Mucosa of rectum (tissue), 2 donors: ENCODE measurements at regions not wholly inside any gene's neighbourhood (a gene's known extent, or its start where the extent isn't known, plus 50 kb on each side); places are given as distances from the start of the nearest gene placed in this dataset.

ENCODE experiments used
- H3K27ac ChIP-seq, 2 donors: one replicate each; pipeline ENCODE4 v1.7.0; 2013; ENCODE audit warnings: inconsistent platforms in 2 of 2, low read depth in 2 of 2, low read length in 2 of 2
- H3K27me3 ChIP-seq, 2 donors: one replicate each; pipeline ENCODE4 v1.7.0; 2013; ENCODE audit warnings: low read length in 2 of 2; ENCODE audit not compliant: control insufficient read depth in 2 of 2, insufficient read depth in 2 of 2
- H3K36me3 ChIP-seq, 2 donors: one replicate each; pipeline ENCODE4 v1.7.0; 2013; ENCODE audit warnings: low read length in 2 of 2; ENCODE audit not compliant: control insufficient read depth in 2 of 2, insufficient read depth in 2 of 2
- H3K4me1 ChIP-seq, 2 donors: one replicate each; pipeline ENCODE4 v1.7.0; 2013; ENCODE audit warnings: low read length in 2 of 2, mild to moderate bottlenecking in 1 of 2; ENCODE audit not compliant: control insufficient read depth in 2 of 2, insufficient read depth in 2 of 2
- H3K4me3 ChIP-seq, 2 donors: one replicate each; pipeline ENCODE4 v1.7.0; 2013; ENCODE audit warnings: low read length in 2 of 2
- H3K9ac ChIP-seq, 2 donors: one replicate each; pipeline ENCODE4 v1.7.0; 2013; ENCODE audit warnings: low read length in 2 of 2, low read depth in 1 of 2, mild to moderate bottlenecking in 1 of 2
- H3K9me3 ChIP-seq, 2 donors: one replicate each; pipeline ENCODE4 v1.7.0; 2013; ENCODE audit warnings: low read length in 2 of 2; ENCODE audit not compliant: control insufficient read depth in 2 of 2
- donor health status: healthy.
- donor health status: Normal muscosa, but diverticular disease.

DNA sequence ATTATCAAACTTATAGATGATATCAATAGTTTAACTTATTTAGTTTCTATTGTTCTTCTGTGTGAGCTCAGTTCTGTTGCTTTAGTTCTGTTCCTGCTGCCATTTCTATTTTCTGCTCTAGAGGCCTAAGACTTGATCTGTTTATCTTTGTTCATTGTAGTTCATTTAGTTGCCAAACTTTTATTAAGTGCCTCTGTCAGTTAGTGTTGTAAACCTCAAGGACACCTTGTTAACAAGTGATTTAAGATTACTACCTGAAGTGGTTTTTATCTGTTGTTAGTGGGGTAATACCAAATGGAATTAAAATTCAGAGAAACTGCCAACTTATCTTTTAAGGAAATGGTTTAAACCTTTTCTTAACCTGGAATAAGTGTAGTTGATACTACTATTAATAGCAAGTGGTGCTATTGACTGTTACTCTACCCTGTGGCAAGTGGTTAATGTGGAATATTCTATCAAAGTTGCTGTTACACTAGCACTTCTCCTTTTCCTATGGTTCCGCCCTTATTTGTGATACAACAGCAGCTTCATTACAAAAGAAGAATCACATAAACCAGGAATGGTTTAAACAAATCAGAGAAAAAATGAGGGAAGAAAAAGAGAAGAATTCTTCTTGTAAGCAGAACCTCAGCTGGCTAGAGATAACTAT is 500.6 kb upstream of the GOLIM4 start:
- no peaks in the 10 kb centered on the region for H3K4me1 ChIP-seq
- H3K4me3 ChIP-seq, result no peak overlapping the region
- no peaks in the 10 kb centered on the region for H3K36me3 ChIP-seq
- no peak overlapping the region for H3K9ac ChIP-seq
- H3K27ac ChIP-seq, result no peak overlapping the region
- no peaks in the 10 kb centered on the region for H3K27me3 ChIP-seq
- no peaks in the 10 kb centered on the region for H3K9me3 ChIP-seq

DNA sequence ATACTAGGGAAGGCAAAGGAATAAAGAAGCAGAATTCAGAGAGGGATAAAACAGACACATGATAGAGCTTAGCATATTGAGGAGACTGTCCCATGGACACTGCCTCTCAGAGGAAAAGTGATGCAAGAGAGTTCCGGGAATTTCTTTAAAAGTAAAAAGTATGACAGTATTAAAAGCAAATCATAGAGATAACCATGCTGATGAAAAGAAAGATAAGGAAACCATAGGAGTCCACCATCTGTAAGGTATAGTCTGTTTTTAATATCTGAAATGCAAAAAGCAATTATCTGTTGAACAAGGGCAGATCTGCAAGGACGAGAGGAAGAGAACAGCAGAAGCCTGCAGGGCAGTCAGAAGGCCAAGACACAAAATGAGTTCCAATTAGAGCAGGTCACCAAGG is 495.9 kb upstream of the GOLIM4 start:
- Histone ChIP-seq H3K36me3 (no peaks in the 10 kb centered on the region), H3K4me1 (no peaks in the 10 kb centered on the region), H3K4me3 (no peak overlapping the region), H3K9me3 (no peaks in the 10 kb centered on the region), H3K27ac (no peak overlapping the region), H3K9ac (no peak overlapping the region), H3K27me3 (no peaks in the 10 kb centered on the region)

DNA sequence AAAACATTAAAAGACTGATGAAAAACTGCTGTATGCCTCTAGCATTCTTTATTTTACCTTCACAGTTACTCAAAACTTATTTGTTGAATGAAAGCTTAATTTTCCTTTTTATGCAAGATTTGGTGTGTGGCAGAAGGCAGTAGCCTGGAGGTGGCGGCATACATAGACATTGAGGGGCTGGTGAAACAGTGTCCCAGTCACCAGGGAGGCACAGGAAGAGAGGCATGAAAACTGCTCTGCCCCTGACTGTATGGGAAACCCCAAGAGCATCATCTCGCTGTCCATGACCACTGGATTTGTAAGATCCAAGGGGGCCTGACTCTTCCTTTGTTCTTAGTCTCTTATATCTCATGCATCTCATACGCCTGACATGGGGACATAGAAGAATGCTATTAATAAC is 493.7 kb upstream of the GOLIM4 start:
- Histone ChIP-seq H3K4me1 (no peaks in the 10 kb centered on the region), H3K4me3 (no peak overlapping the region), H3K36me3 (no peaks in the 10 kb centered on the region), H3K27me3 (no peaks in the 10 kb centered on the region), H3K27ac (no peak overlapping the region), H3K9me3 (no peaks in the 10 kb centered on the region), H3K9ac (no peak overlapping the region)

DNA sequence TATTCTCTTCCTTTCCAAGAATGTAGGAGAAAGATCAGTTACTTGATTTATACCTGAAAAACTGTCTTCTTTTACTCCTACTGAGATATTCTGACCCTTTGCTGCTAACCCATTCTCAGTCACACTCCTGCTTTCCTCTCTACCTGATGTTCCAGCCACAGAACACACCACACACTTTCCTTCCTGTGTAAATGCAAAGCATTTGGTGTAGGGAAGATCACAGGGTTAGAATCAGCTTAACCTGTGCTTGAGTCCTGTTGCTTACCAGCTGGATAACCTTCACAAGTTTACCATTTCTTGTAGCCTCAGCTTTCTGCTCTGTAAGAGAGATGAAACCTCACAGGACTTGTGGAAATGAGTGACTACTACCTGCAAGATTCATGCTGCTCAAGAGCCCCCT is 489.8 kb upstream of the GOLIM4 start:
- H3K9ac ChIP-seq, result no peak overlapping the region

DNA sequence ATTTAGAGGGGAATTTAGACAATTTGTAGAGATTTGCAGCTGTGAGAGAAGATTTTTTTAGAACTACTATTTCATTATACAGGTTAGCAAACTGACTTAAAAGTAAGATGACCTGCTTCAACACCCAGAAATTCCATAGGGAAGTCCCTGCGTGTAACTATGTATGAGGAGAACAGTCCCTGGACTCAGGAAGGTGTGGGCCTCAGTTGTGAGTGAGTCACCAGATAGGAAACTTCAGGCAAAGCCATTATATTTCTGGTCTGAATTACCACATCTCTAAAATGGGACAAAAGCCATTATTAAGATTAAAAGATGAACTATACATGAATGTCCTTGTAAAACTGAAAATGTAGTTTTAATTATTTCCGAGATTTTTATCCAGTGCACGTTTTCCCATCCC is 488.3 kb upstream of the GOLIM4 start:
- Histone ChIP-seq H3K27me3 (no peaks in the 10 kb centered on the region), H3K4me3 (no peak overlapping the region), H3K27ac (no peak overlapping the region), H3K36me3 (no peaks in the 10 kb centered on the region), H3K9me3 (no peaks in the 10 kb centered on the region), H3K9ac (no peak overlapping the region), H3K4me1 (no peaks in the 10 kb centered on the region)

More for the DNA sequence above, 489.8 kb upstream of the GOLIM4 start:
- H3K27me3 ChIP-seq, result no peaks in the 10 kb centered on the region
- no peaks in the 10 kb centered on the region for H3K4me1 ChIP-seq
- no peaks in the 10 kb centered on the region for H3K9me3 ChIP-seq
- H3K27ac ChIP-seq, result no peak overlapping the region
- H3K4me3 ChIP-seq, result no peak overlapping the region
- H3K36me3 ChIP-seq, result no peaks in the 10 kb centered on the region

DNA sequence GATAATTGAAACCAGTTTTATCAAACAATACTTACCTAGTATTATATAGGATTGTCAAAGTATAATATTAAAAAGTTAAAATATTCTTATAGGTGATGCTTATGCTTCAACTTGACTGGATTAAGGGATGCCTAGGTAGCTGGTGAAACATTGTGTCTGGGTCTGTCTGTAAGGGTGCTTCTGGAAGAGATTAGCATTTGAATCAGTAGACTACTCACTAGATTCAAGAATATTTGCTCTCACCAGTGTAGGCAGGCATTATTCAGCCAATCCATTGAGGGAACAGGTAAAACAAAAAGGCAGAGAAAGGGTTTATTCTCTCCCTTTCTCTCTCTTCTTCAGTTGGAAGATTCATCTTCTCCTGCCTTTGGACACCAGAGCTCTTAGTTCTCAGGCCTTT is 486.8 kb upstream of the GOLIM4 start:
- Histone ChIP-seq H3K9ac (no peak overlapping the region), H3K36me3 (no peaks in the 10 kb centered on the region), H3K9me3 (no peaks in the 10 kb centered on the region), H3K4me1 (no peaks in the 10 kb centered on the region), H3K27ac (no peak overlapping the region), H3K27me3 (no peaks in the 10 kb centered on the region), H3K4me3 (no peak overlapping the region)

DNA sequence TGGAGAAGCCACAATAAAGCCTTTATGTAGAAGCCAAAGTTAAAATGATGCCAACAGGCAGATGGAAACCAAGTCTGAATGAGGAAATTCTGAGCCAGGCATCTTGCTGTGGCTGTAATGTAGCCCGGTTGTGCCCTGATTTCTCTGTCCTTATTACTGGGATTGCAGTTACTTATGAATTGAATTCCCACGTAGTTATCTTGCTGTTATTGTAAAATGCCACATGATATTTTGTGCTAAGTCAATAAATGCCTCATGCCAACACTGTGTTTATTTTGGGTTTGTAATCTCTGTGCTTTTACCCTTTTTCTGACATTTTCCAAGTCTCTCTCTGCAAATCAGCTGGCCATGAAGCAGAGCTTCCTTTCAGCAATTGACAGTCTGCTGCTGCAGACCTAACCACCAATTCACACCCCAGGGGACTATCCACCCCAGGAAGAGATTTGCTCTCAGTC is 486.1 kb upstream of the GOLIM4 start:
- H3K4me1 ChIP-seq, result no peaks in the 10 kb centered on the region
- H3K27ac ChIP-seq, result no peak overlapping the region
- H3K36me3 ChIP-seq, result no peaks in the 10 kb centered on the region
- H3K27me3 ChIP-seq, result no peaks in the 10 kb centered on the region
- no peaks in the 10 kb centered on the region for H3K9me3 ChIP-seq
- no peak overlapping the region for H3K9ac ChIP-seq
- no peak overlapping the region for H3K4me3 ChIP-seq

DNA sequence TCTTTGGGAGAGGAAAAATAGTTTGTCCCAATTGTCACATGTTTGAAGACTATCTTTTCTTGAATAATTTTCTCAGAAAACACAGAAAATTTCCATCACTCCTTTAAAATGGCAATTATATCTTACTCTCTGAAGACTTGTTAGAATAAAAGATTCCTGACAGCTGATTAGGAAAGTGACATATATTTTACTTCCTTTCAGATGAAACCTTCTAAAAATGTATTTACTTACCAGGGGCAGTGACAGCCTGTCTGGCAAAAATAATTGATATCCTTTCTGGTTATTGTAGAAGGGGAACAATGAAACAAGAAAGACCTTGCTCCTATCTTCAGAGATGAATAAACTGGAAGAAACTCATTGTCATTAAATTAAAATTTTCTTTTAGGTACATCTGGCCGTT is 483.3 kb upstream of the GOLIM4 start:
- Histone ChIP-seq H3K4me3 (no peak overlapping the region), H3K4me1 (no peaks in the 10 kb centered on the region), H3K36me3 (no peaks in the 10 kb centered on the region), H3K27ac (no peak overlapping the region), H3K9me3 (no peaks in the 10 kb centered on the region), H3K9ac (no peak overlapping the region), H3K27me3 (no peaks in the 10 kb centered on the region)

DNA sequence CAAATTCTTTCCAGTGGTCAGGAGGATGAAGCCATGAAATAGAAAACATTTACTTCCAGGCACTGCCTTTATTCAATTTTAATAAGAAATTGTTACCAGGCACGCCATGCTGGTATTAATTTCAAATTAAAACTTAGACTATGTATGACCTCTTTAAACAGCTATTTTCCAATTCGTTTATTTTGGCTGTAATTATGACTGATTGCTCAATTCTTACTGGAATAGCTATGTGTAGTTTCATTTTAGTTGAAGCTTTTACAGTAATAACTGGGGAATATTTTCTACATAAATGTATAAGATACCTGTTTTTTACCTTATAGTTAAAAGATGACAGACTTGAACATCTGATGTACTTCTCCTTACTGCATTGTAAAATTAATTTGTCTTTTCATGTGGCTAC is 480.0 kb upstream of the GOLIM4 start:
- no peaks in the 10 kb centered on the region for H3K9me3 ChIP-seq
- no peak overlapping the region for H3K27ac ChIP-seq
- H3K4me1 ChIP-seq, result no peaks in the 10 kb centered on the region
- H3K36me3 ChIP-seq, result no peaks in the 10 kb centered on the region
- no peaks in the 10 kb centered on the region for H3K27me3 ChIP-seq
- H3K4me3 ChIP-seq, result no peak overlapping the region
- no peak overlapping the region for H3K9ac ChIP-seq

DNA sequence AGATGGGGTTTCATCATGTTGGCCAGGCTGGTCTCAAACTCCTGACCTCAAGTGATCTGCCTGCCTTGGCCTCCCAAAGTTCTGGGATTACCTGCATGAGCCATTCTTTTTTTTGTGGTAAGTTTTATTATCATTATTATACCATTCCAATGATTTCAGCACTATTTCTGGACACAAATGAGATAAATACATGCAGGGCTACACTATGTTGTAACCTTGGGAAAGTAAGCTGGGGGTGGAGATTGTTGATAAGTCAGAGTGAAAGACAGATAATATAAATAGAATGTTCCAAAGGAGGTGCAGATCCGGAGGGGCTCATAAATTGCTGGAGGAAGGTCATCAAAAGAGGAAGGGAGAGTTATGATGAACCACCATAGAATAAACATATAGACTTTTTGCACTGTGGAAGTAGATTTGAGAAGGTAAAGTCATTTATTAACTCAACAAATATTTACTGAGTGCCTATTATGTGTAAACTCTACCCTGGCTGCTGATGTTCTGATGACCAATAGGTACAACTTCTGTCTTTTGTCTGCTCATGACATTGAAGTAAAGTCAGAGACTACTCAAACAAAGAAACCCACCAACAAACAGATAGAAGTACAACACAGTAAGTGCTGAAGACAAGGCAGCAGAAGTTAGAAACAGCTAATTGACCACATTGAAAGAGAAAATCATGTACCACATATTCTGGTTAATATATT is 478.9 kb upstream of the GOLIM4 start:
- H3K9ac ChIP-seq, result no peak overlapping the region
- no peaks in the 10 kb centered on the region for H3K4me1 ChIP-seq
- no peak overlapping the region for H3K27ac ChIP-seq
- H3K4me3 ChIP-seq, result no peak overlapping the region
- H3K9me3 ChIP-seq, result no peaks in the 10 kb centered on the region
- H3K27me3 ChIP-seq, result no peaks in the 10 kb centered on the region
- no peaks in the 10 kb centered on the region for H3K36me3 ChIP-seq
